MM.1S (cell line): ENCODE measurements at regions not wholly inside any gene's neighbourhood (a gene's known extent, or its start where the extent isn't known, plus 50 kb on each side); places are given as distances from the start of the nearest gene placed in this dataset.

Source experiments
- DNase-seq: peaks from one replicate; pipeline ENCODE4 v3.0.0-alpha.2; 2015
- H2AFZ ChIP-seq: fragments of 300-600 bp; sonication (generic); 2 replicates; pipeline ENCODE4 v1.6.0; 2016; ENCODE audit warnings: antibody characterized with exemption, low read length
- H3F3A ChIP-seq: fragments of 300-600 bp; sonication (generic); 2 replicates; pipeline ENCODE4 v1.6.1; 2016; ENCODE audit warnings: mild to moderate bottlenecking, antibody characterized with exemption, low read length, moderate library complexity, mixed read lengths; ENCODE audit not compliant: insufficient read depth
- H3K27ac ChIP-seq: fragments of 300-600 bp; sonication (generic); 2 replicates; pipeline ENCODE4 v1.5.1; 2016; ENCODE audit warnings: mild to moderate bottlenecking, low read length
- H3K27me3 ChIP-seq: fragments of 300-600 bp; sonication (generic); replicated peaks from 2 replicates; pipeline ENCODE4 v1.6.0; 2016; ENCODE audit warnings: low read length; ENCODE audit not compliant: insufficient read depth
- H3K36me3 ChIP-seq: fragments of 300-600 bp; sonication (generic); replicated peaks from 2 replicates; pipeline ENCODE4 v1.6.1; 2016; ENCODE audit warnings: mild to moderate bottlenecking, low read length, mixed read lengths; ENCODE audit not compliant: insufficient read depth
- H3K4me1 ChIP-seq: fragments of 300-600 bp; sonication (generic); 2 replicates; pipeline ENCODE4 v1.6.1; 2016; ENCODE audit warnings: low read length, mixed read lengths
- H3K4me2 ChIP-seq: fragments of 300-600 bp; sonication (generic); 2 replicates; pipeline ENCODE4 v1.6.0; 2016; ENCODE audit warnings: low read depth, low read length
- H3K4me3 ChIP-seq: fragments of 300-600 bp; sonication (generic); 2 replicates; pipeline ENCODE4 v1.5.1; 2016; ENCODE audit warnings: low read length, mixed read lengths
- H3K79me2 ChIP-seq: fragments of 300-600 bp; sonication (generic); 2 replicates; pipeline ENCODE4 v1.6.1; 2016; ENCODE audit warnings: mixed run types, low read length, mixed read lengths
- H3K9ac ChIP-seq: fragments of 300-600 bp; sonication (generic); 2 replicates; pipeline ENCODE4 v1.6.1; 2016; ENCODE audit warnings: low read length, mixed read lengths
- H3K9me2 ChIP-seq: fragments of 300-600 bp; sonication (generic); replicated peaks from 2 replicates; pipeline ENCODE4 v1.6.1; 2016; ENCODE audit warnings: mild to moderate bottlenecking, low read length, mixed read lengths; ENCODE audit not compliant: insufficient read depth
- H3K9me3 ChIP-seq: fragments of 300-600 bp; sonication (generic); replicated peaks from 2 replicates; pipeline ENCODE4 v1.6.1; 2016; ENCODE audit warnings: mild to moderate bottlenecking, low read length, mixed read lengths; ENCODE audit not compliant: insufficient read depth
- H4K20me1 ChIP-seq: fragments of 300-600 bp; sonication (generic); 2 replicates; pipeline ENCODE4 v1.6.1; 2016; ENCODE audit warnings: mild to moderate bottlenecking, low read length, moderate library complexity, mixed read lengths; ENCODE audit not compliant: insufficient read depth
- CTCF ChIP-seq: fragments of 300-600 bp; sonication (generic); IDR thresholded peaks from 2 replicates; pipeline ENCODE4 v1.5.1; 2016; ENCODE audit warnings: antibody characterized with exemption, low read length, mixed read lengths
- EZH2 ChIP-seq: fragments of 300-600 bp; sonication (generic); optimal IDR thresholded peaks from 2 replicates; pipeline ENCODE3; 2017; ENCODE audit warnings: low read depth, mild to moderate bottlenecking, antibody characterized with exemption, low read length, mixed read lengths
- EZH2phosphoT487 ChIP-seq: fragments of 300-600 bp; sonication (generic); IDR thresholded peaks from 2 replicates; pipeline ENCODE4 v1.6.1; 2018; ENCODE audit warnings: antibody characterized with exemption, low read length

GRCh38 chr1:114342376-114342775 lies 168.6 kb downstream of the TRIM33 start:
- H3K4me2 ChIP-seq = no peak overlapping the region

GRCh38 chr1:114341856-114342255 lies 169.1 kb downstream of the TRIM33 start:
- Histone ChIP-seq H3K9me3 (no peaks in the 10 kb centered on the region), H3F3A (no peaks in the 10 kb centered on the region), H3K4me2 (no peak overlapping the region), H3K9ac (no peak overlapping the region), H3K27me3 (no peaks in the 10 kb centered on the region), H3K27ac (no peak overlapping the region), H3K36me3 (no peaks in the 10 kb centered on the region), H3K4me3 (no peak overlapping the region), H3K79me2 (no peaks in the 10 kb centered on the region), H3K9me2 (no peaks in the 10 kb centered on the region), H3K4me1 (no peaks in the 10 kb centered on the region), H4K20me1 (no peaks in the 10 kb centered on the region), H2AFZ (no peak overlapping the region)
- TF ChIP-seq EZH2 = no peak
- no peak for DNase-seq

More at GRCh38 chr1:114342376-114342775, 168.6 kb downstream of the TRIM33 start:
- H3K9me3 ChIP-seq = no peaks in the 10 kb centered on the region
- no peaks in the 10 kb centered on the region for H3F3A ChIP-seq
- TF ChIP-seq CTCF (no peak), EZH2phosphoT487 (no peak), EZH2 (no peak)
- no peak overlapping the region for H3K4me3 ChIP-seq
- H2AFZ ChIP-seq = no peak overlapping the region
- DNase-seq = no peak
- H3K27ac ChIP-seq = no peak overlapping the region
- no peaks in the 10 kb centered on the region for H3K9me2 ChIP-seq
- H3K79me2 ChIP-seq = no peaks in the 10 kb centered on the region
- H3K9ac ChIP-seq = no peak overlapping the region
- H4K20me1 ChIP-seq = no peaks in the 10 kb centered on the region
- H3K4me1 ChIP-seq = no peaks in the 10 kb centered on the region
- H3K36me3 ChIP-seq = no peaks in the 10 kb centered on the region
- H3K27me3 ChIP-seq = no peaks in the 10 kb centered on the region

GRCh38 chr1:114341299-114341698 lies 169.7 kb downstream of the TRIM33 start:
- Histone ChIP-seq H3K4me3 (no peak overlapping the region), H3K36me3 (no peaks in the 10 kb centered on the region), H2AFZ (no peak overlapping the region), H3K4me1 (no peaks in the 10 kb centered on the region), H3K4me2 (no peak overlapping the region), H3K27me3 (no peaks in the 10 kb centered on the region), H3K79me2 (no peaks in the 10 kb centered on the region), H3K27ac (no peak overlapping the region), H3K9ac (no peak overlapping the region), H3K9me3 (no peaks in the 10 kb centered on the region), H3F3A (no peaks in the 10 kb centered on the region), H3K9me2 (no peaks in the 10 kb centered on the region), H4K20me1 (no peaks in the 10 kb centered on the region)
- peak; percentile 25 for DNase-seq
- TF ChIP-seq EZH2phosphoT487 (no peak), EZH2 (no peak), CTCF (no peak)

GRCh38 chr1:114340892-114341291 lies 170.1 kb downstream of the TRIM33 start:
- no peak overlapping the region for H3K4me2 ChIP-seq
- H3K36me3 ChIP-seq = no peaks in the 10 kb centered on the region
- no peaks in the 10 kb centered on the region for H3K79me2 ChIP-seq
- no peak overlapping the region for H2AFZ ChIP-seq
- no peak overlapping the region for H3K27ac ChIP-seq
- no peaks in the 10 kb centered on the region for H3K4me1 ChIP-seq
- DNase-seq = no peak
- no peaks in the 10 kb centered on the region for H4K20me1 ChIP-seq
- no peaks in the 10 kb centered on the region for H3K9me2 ChIP-seq
- H3K4me3 ChIP-seq = no peak overlapping the region
- no peaks in the 10 kb centered on the region for H3K27me3 ChIP-seq
- H3K9ac ChIP-seq = no peak overlapping the region
- no peaks in the 10 kb centered on the region for H3F3A ChIP-seq
- H3K9me3 ChIP-seq = no peaks in the 10 kb centered on the region
- TF ChIP-seq EZH2phosphoT487 (no peak), EZH2 (no peak), CTCF (no peak)
